Mesenteric fat pad (tissue), 1 donor: ENCODE measurements at regions not wholly inside any gene's neighbourhood (a gene's known extent, or its start where the extent isn't known, plus 50 kb on each side); places are given as distances from the start of the nearest gene placed in this dataset.
A peak's percentile ranks its signal among the peaks of the same experiment; 100 is the strongest.

ENCODE experiments used
- DNase-seq: peaks from one replicate; pipeline ENCODE4 v3.0.0-alpha.2; 2020; ENCODE audit warnings: low spot score
- donor health status: DM: yes; HTN: yes; CAD: no.

DNA sequence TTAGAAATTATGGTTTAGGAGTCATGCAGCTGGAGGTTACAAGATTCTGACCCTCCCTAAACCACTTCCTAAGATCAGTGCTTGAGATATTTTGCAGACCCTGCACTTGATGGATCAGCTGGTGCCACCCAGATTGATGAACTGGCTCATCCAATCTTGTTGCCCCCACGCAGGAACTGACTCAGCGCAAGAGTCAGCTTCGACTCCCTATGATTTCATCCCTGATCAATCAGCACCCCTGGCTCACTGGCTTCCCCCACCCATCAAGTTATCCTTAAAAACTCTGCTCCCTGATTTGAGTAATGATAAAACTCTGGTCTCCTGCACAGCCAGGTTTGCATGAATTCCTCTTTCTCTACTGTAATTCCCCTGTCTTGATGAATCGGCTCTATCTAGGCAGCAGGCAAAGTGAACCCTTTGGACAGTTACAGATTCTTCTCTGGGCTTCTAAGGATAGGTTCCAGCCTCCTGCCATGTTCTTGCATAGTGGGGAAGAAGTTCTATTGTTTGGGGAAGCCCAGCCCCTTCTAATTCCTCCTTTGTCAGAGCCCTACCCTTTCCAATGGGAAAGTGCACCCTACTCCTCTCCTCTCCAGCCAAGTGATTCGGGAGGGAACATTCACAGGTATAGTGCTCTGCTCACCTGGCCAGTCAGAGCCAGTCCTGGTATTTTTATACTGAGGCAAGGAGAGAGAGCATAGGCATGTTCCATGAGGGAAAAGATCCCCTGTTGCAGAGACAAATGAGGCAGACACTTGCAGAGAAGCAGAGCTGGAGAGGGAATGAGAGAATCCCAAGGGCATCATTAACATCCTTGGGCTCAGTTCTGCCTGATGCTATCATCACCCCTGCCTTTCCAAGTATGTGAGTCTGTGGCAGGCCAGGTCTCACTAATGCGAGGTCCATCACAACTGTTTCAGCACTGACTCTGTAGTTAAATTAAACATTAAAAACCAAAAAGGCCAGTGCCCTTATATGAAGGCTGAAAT, 224.4 kb upstream of the GALNT17 start:
- DNase-seq, result no peak

- DNase-seq, result no peak
Observed at GRCh38 chr7:70913924-70914323, 218.0 kb upstream of the GALNT17 start.

DNA sequence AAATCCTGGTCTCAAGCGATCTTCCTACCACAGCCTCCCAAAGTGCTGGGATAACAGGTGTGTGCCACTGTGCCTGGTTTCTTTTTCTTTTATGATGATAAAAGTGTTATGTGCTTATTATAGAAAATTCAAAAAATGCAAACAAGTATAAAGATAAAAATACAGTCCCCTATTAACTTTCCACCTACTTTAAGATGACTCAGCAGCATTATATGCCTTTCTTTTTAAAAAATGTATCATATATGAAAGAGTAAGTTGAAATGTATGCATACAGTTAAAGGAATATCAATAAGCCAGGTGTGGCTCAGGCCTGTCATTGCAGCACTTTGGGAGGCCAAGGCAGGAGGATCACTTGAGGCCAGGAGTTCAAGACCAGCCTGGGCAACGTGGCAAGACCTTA, 216.9 kb upstream of the GALNT17 start:
- DNase-seq, result peak; percentile 2

GRCh38 chr7:70919481-70920073, 212.4 kb upstream of the GALNT17 start:
- peak; percentile 22 for DNase-seq

GRCh38 chr7:70920876-70921275, 211.1 kb upstream of the GALNT17 start:
- peak; percentile 12 for DNase-seq

- peak; percentile 51 for DNase-seq
Observed at GRCh38 chr7:70923181-70923845, 208.6 kb upstream of the GALNT17 start.

GRCh38 chr7:70925411-70926115, 206.4 kb upstream of the GALNT17 start:
- DNase-seq, result peak; percentile 16

GRCh38 chr7:70926666-70927065, 205.3 kb upstream of the GALNT17 start:
- DNase-seq, result no peak

DNA sequence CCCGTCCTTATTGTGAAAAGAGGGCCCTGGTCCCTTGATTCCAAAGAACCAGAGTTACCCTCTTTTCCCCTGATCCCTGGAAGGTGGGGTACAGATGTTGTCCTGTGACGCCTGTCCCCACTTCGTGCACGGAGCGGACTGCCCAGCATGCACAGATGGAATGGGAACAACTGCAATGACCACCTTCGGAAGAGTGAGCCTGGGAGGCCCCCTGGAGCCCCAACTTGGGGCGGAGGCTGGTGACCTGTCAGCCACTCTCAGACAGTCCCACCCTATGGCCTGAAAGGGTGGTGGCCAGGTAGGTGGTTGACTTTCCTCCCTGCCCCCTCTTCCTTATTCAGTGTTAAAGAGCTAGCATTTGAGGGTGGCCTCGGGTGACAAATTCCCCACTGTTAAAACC, 196.6 kb upstream of the GALNT17 start:
- DNase-seq, result peak; percentile 33

GRCh38 chr7:70935854-70936253, 196.1 kb upstream of the GALNT17 start:
- DNase-seq, result peak; percentile 24

- DNase-seq, result peak; percentile 74
Observed at GRCh38 chr7:70937424-70937823, 194.5 kb upstream of the GALNT17 start.

DNA sequence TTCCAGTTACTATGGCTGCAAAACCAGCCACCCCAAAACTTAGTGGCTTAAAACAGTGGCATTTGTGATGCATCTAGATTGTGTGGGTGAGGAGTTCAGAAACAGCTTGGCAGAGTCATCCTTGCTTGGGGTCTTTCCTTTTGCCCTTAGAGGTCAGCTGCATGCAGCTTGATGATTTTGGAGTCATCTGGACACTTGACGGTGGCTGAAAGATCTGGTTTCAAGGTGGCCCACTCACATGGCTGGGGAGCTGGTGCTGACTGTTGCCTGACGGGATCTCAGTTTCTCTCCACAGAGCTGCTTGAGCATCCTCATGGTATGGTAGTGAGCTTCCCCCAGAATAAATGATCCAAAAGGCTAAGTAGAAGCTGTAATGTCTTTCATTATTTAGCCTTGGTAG, 191.3 kb upstream of the GALNT17 start:
- DNase-seq, result peak; percentile 64

GRCh38 chr7:70942791-70943190, 189.2 kb upstream of the GALNT17 start:
- peak; percentile 28 for DNase-seq

GRCh38 chr7:70944516-70944915, 187.4 kb upstream of the GALNT17 start:
- no peak for DNase-seq

- no peak for DNase-seq
Observed at GRCh38 chr7:70947181-70947580, 184.8 kb upstream of the GALNT17 start.

GRCh38 chr7:70949862-70950261, 182.1 kb upstream of the GALNT17 start:
- no peak for DNase-seq

GRCh38 chr7:70951271-70951962, 180.5 kb upstream of the GALNT17 start:
- DNase-seq, result no peak

GRCh38 chr7:70952311-70952710, 179.6 kb upstream of the GALNT17 start:
- no peak for DNase-seq

GRCh38 chr7:70953331-70953741, 178.6 kb upstream of the GALNT17 start:
- no peak for DNase-seq

- DNase-seq, result no peak
Observed at GRCh38 chr7:70953796-70954195, 178.1 kb upstream of the GALNT17 start.

DNA sequence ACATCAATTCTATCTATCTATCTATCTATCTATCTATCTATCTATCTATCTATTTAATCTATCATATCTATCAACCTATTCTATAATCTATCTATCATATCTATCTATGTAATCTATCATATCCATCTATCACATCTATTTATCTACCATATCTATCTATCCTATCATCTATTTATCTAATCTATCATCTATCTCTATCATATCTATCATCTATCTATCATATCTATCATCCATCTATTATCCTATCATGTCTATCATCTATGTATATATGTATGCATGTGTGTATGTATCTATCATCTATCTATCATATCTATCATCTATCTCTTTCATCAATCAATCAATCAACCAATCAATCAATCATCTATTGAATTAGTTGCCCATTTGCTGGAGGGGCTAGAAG, 159.3 kb upstream of the GALNT17 start:
- DNase-seq, result no peak
